Muscle layer of colon (tissue), 2 donors: ENCODE measurements at regions not wholly inside any gene's neighbourhood (a gene's known extent, or its start where the extent isn't known, plus 50 kb on each side); places are given as distances from the start of the nearest gene placed in this dataset.

Source experiments
- H3K27ac ChIP-seq: one replicate; pipeline ENCODE4 v1.7.0; 2013; ENCODE audit warnings: low read depth, mild to moderate bottlenecking, low read length, moderate library complexity
- H3K27me3 ChIP-seq, 2 donors: one replicate each; pipeline ENCODE4 v1.7.0; 2013; ENCODE audit warnings: low read length in 2 of 2, mild to moderate bottlenecking in 2 of 2; ENCODE audit not compliant: insufficient read depth in 2 of 2, control insufficient read depth in 1 of 2
- H3K36me3 ChIP-seq: one replicate; pipeline ENCODE4 v1.7.0; 2013; ENCODE audit warnings: mild to moderate bottlenecking, low read length; ENCODE audit not compliant: insufficient read depth
- H3K4me1 ChIP-seq: one replicate; pipeline ENCODE4 v1.7.0; 2013; ENCODE audit warnings: mild to moderate bottlenecking, low read length; ENCODE audit not compliant: insufficient read depth
- H3K4me3 ChIP-seq, 2 donors: one replicate each; pipeline ENCODE4 v1.7.0; 2013; ENCODE audit warnings: low read length in 2 of 2, low read depth in 1 of 2, mild to moderate bottlenecking in 1 of 2, moderate library complexity in 1 of 2
- H3K9ac ChIP-seq: one replicate; pipeline ENCODE4 v1.7.0; 2013; ENCODE audit warnings: low read length
- H3K9me3 ChIP-seq: one replicate; pipeline ENCODE4 v1.7.0; 2013; ENCODE audit warnings: mild to moderate bottlenecking, low read length
- donor health status: abdominal sarcoma.
- donor health status: Adenocarcinoma of cecum.

DNA sequence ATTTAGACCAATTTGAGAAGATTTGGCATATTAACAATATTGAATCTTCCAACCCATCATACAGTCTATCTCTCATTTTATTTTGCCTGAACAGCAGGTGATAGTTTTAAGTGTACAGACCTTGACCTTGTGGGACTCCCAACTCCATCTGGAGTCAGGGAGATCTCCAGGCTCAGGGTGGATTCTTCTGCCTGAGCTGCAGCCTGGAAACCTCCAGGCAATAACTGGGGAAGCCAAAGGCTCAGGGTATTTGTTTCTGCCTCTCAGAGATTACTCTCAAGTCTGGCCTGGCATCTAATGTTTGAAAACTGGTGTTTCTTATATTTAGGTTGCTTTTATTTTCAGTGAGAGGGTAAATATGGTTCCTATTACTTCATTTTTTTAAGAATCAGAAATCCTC, 102.1 kb upstream of the C1QTNF9B start:
- Histone ChIP-seq H3K27ac (no peak overlapping the region), H3K36me3 (no peaks in the 10 kb centered on the region), H3K4me1 (no peaks in the 10 kb centered on the region), H3K9me3 (no peaks in the 10 kb centered on the region), H3K4me3 (no peak overlapping the region), H3K27me3 (no peaks in the 10 kb centered on the region), H3K9ac (no peak overlapping the region)

DNA sequence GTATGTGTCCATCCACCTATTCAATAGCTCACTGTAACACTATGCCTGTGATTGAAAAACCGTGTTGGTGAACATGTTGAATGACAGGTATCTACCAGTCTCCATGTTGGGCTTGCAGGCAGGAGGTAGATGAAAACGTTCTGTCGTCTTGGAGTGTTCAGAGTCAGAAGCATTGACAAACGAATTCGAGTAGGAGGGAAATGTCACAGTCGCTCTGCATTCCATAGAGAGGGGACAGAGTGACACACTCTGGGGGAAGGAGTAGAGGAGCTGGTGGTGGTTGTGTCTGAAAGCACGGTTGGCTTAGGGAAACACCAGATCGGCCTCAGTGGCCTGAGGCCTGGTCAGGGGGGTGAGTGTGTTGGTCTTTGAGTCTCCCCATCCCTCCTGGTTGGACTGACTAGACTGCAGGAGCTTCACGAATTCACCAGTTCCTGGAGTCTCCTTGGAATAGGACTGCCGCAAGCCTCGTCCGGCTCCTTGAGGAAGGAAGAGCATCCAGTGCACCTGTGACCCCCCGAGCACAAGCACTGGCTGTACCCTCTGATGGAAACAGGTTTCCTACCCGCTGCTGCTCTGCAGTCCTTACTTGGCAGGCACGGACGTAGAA, 105.0 kb upstream of the C1QTNF9B start:
- Histone ChIP-seq H3K4me3 (no peak overlapping the region), H3K36me3 (no peaks in the 10 kb centered on the region), H3K9ac (no peak overlapping the region), H3K27ac (no peak overlapping the region), H3K4me1 (peaks cover 3% of the 10 kb centered on the region), H3K9me3 (no peaks in the 10 kb centered on the region), H3K27me3 (no peaks in the 10 kb centered on the region)

DNA sequence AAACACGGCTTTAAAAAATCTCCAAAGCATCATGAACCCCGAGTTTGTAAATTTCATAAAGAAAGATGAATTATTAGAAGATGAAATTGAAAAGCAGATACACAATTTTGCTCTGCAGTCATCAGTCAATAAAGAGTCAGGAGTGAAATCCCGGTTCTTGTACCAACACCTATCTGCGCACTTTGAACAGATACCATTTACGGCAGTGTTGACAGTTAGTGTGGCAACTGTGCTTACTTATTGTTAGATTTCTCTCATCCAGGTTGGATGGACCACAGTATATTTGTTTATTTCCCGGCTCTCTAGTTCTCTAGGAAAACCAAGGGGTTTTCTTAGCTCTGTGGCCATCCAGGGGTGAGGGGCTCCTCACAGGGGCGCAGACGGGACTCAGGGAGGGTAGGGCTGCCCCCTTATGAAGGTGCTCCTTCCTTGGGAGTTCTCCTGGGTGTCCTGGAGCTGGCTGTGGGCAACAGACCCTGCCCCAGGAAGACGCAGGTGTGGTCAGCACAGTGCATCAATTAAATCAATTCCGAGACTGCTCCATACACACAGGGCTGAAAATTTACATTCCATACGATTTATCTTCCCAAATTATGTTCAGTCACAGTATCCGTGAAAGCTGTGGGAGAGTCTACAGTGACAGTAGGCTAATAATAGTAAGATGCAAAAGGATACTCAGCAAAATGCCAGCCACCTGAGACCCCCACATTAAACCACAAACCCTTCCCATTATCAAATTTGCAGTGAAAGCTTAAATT, 107.0 kb upstream of the C1QTNF9B start:
- Histone ChIP-seq H3K9me3 (no peaks in the 10 kb centered on the region), H3K4me1 (peaks cover 3% of the 10 kb centered on the region), H3K36me3 (no peaks in the 10 kb centered on the region), H3K4me3 (no peak overlapping the region), H3K27ac (no peak overlapping the region), H3K27me3 (no peaks in the 10 kb centered on the region), H3K9ac (no peak overlapping the region)

DNA sequence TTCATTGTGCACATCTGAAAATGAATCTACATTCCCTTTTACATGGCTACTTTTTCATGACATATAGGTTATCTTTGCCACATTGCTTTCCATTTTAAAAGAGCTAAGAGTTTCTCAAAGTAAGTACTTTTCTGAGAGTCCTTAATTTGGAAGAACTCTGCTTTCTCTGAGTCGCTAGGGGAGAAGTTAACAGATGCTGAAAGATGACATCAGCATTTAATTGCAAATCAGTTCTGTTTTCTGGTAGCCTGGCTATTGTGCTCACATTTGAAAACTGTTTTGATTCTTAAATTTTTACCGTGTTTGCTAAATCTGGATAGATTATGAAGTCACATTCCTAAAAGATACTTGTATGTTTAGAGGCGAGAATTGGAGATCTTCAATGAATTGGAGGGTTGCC, 107.7 kb upstream of the C1QTNF9B start:
- H3K9me3 ChIP-seq, result no peaks in the 10 kb centered on the region
- no peak overlapping the region for H3K4me3 ChIP-seq
- H3K27me3 ChIP-seq, result no peaks in the 10 kb centered on the region
- H3K27ac ChIP-seq, result no peak overlapping the region
- H3K36me3 ChIP-seq, result no peaks in the 10 kb centered on the region
- H3K4me1 ChIP-seq, result peaks cover 3% of the 10 kb centered on the region
- no peak overlapping the region for H3K9ac ChIP-seq

DNA sequence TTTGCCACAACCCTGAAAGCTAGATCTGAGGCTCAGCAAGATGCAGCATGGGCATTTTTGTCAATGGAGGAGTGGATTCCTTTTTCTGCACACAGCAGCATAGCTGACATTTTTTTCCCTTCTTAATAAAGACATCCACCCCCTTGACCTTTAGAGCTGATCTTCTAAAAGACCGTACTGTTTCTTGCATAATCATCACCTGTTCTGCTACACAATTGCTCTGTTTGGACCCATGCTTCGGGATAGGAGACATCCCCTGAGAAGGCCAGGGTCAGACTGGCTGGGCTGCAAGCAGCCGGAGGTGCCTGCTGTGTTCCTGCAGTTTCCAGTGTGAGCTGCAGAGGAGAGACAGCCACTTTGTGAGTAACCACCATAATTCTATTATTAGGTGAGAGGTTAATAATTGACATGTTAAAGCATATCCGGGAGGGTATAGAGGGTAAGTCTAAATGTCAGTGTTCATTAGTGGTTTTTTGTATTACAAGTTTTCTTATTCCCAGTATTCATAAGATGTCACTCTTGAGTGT, 108.5 kb upstream of the C1QTNF9B start:
- H3K9me3 ChIP-seq, result no peaks in the 10 kb centered on the region

DNA sequence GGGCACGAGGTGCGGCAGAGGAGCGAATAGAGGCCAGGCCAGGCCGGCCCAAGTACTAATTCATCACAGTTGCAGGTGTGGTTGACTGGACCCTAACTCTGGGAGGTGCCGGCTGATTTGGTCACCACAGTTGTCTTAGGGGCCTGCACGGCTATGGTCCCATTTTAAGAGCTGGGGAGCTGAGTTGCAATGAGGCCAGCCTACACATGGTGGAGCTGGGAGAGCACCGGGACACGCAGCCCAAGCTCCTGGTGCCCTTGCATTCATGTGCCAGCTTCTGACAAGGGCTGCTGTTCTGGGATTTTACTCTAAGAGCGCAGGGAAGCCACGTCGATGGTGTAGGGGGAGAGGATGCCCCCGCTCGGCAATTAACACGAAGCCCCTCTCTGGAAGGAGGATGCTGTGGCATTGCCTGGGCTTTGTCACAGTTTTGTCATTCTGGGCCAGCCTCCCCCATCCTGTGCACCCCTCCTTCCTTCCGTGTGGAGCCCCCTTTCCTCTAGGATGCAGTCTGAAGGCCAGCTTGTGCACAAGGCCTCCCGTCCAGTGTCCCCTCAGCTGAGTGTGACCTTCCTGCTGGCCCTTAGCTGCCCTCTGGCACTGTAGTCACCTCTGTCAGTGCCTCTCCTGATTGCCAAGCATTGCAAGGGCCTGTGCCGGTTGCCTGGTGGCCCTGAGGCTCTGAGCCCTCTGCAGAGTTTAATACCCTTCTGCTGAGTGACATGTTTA, 109.4 kb upstream of the C1QTNF9B start:
- Histone ChIP-seq H3K27me3 (no peaks in the 10 kb centered on the region), H3K9ac (no peak overlapping the region), H3K9me3 (no peaks in the 10 kb centered on the region), H3K36me3 (no peaks in the 10 kb centered on the region), H3K4me1 (peaks cover 3% of the 10 kb centered on the region), H3K4me3 (no peak overlapping the region), H3K27ac (no peak overlapping the region)

More for the DNA sequence above, 108.5 kb upstream of the C1QTNF9B start:
- Histone ChIP-seq H3K27ac (no peak overlapping the region), H3K4me1 (peaks cover 3% of the 10 kb centered on the region), H3K4me3 (no peak overlapping the region), H3K36me3 (no peaks in the 10 kb centered on the region), H3K9ac (no peak overlapping the region), H3K27me3 (no peaks in the 10 kb centered on the region)

DNA sequence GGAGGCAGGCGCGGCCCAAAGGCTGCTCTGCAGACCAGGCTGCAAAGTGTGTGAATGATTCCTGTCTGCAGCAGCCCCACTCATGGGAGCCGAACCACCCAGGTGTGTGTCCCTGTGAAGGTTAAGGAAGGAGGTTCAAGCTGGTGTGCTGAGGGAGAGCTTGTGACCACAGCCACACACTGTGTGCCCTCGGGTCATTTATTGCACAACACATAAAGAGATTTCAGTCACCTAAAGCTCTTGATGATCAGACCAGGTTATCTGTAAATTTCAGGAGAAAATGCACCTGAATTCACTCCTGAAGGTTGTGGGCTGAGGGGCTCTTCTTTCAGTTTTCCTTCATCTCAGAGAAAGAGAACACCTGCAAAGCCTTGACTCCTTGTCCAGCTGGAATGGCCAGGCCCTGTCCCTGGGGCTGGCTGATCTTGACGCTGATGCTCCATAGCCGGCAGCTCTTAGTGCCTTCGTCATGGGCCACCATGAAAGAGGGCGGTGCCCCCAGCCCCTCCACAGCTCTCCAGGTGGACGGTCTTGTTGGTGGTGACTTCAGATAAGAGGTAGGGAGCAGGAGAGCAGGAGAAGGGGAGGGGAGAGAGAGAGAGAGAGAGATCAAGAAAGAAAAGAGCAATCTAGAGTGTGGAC, 110.8 kb upstream of the C1QTNF9B start:
- H3K27me3 ChIP-seq, result no peaks in the 10 kb centered on the region
- no peak overlapping the region for H3K9ac ChIP-seq
- H3K4me3 ChIP-seq, result no peak overlapping the region
- H3K27ac ChIP-seq, result no peak overlapping the region
- H3K36me3 ChIP-seq, result no peaks in the 10 kb centered on the region
- H3K9me3 ChIP-seq, result no peaks in the 10 kb centered on the region
- H3K4me1 ChIP-seq, result peaks cover 3% of the 10 kb centered on the region

DNA sequence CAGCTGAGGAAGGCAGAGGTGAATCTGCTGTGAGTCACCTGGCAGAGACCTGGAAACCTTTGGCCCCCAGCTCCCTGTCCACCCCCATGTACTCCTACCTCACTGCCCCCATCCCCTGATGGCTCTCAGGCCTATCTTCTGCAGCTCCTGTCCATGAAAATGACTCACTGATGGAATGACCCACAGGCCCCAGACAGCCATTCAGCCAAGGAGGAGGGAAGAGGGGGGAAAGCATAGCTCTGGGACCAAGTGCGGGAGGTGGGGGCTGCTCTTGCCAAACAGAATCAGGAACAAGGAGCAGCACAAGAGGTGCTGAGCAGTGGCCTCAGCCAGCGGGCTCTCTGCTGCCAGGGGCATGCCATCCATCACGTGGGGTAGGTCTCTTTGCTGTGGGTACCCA, 111.4 kb upstream of the C1QTNF9B start:
- Histone ChIP-seq H3K9me3 (no peaks in the 10 kb centered on the region), H3K27ac (no peak overlapping the region), H3K27me3 (no peaks in the 10 kb centered on the region), H3K9ac (no peak overlapping the region), H3K36me3 (no peaks in the 10 kb centered on the region), H3K4me3 (no peak overlapping the region), H3K4me1 (peaks cover 3% of the 10 kb centered on the region)

DNA sequence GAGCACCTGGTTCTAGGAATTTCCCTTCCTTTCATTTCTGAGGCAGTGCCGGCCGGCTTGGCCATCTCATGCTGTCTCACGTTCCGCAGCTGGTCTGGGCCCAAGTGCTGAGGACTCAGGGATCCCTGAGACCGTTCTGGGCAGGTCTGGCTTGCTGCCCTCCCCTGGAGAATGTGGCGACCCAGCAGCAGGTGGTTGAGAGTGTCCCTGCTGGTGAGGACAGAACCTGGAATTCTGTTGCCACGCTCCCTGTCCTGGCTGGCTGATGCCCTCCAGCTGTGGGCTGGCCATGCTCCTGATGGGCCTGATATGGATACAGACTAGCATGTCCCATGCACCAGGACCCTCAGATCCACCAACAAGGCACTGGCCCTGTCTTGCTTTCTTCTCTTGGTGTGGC, 114.0 kb upstream of the C1QTNF9B start:
- no peak overlapping the region for H3K4me3 ChIP-seq
- no peaks in the 10 kb centered on the region for H3K4me1 ChIP-seq
- H3K9me3 ChIP-seq, result no peaks in the 10 kb centered on the region
- no peaks in the 10 kb centered on the region for H3K36me3 ChIP-seq
- H3K9ac ChIP-seq, result no peak overlapping the region
- H3K27ac ChIP-seq, result no peak overlapping the region
- H3K27me3 ChIP-seq, result no peaks in the 10 kb centered on the region

DNA sequence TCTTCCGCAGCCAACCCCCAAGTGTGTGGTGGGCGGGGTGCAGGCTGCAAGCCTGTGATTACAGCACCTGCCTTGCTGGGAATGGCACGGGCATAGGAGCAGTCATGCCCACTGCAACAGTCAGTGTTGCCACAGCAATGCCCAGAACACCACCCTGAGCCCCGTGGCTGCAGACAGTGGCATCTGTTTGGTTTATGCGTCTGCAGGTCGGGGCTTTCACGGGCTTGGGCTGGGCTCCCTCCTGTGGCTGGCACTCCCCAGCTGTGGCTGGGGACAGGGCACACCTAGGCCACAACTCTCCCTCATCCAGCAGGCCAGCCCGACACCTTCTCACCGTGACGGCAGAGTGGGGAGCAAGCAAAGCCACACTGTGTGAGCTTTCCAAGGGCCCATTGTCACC, 115.3 kb upstream of the C1QTNF9B start:
- Histone ChIP-seq H3K27me3 (no peaks in the 10 kb centered on the region), H3K36me3 (no peaks in the 10 kb centered on the region), H3K4me1 (no peaks in the 10 kb centered on the region), H3K27ac (no peak overlapping the region), H3K9ac (no peak overlapping the region), H3K4me3 (no peak overlapping the region), H3K9me3 (no peaks in the 10 kb centered on the region)

DNA sequence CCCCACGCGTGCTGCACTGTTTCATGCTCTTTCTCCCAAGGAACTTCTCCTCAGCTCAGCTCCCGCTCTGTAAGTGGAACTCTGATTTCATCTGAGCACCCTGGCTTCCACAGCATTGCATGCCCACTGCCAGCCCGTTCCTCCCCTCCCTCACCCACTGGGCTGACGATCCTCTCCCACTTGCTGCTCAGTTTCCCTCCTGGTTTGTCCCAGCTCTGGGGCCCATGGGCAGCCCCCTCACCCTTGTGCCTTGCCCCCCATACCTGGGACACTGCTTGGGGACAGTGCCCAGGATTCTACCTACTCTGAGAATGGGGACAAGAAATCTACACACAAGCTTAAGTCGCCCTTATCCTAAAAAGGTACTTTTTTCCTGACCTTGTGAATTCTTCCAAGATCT, 115.9 kb upstream of the C1QTNF9B start:
- no peak overlapping the region for H3K4me3 ChIP-seq
- H3K9ac ChIP-seq, result no peak overlapping the region
- no peaks in the 10 kb centered on the region for H3K9me3 ChIP-seq
- H3K4me1 ChIP-seq, result no peaks in the 10 kb centered on the region
- H3K27ac ChIP-seq, result no peak overlapping the region
- no peaks in the 10 kb centered on the region for H3K36me3 ChIP-seq
- H3K27me3 ChIP-seq, result no peaks in the 10 kb centered on the region
